ENCODE measurements at regions not wholly inside any gene's neighbourhood (a gene's known extent, or its start where the extent isn't known, plus 50 kb on each side); places are given as distances from the start of the nearest gene placed in this dataset.

- intact Hi-C loops (cut with DNase I), result no loop called here
- no peak for DNase-seq
- TF ChIP-seq CTCF (IDR thresholded peaks at IDR 0.05), result no peak
- H3K27me3 ChIP-seq, result no peaks in the 10 kb centered on the region
- no peaks in the 10 kb centered on the region for H3K36me3 ChIP-seq
- no peak overlapping the region for H3K4me3 ChIP-seq
- H3K9me3 ChIP-seq, result no peaks in the 10 kb centered on the region
- H3K27ac ChIP-seq, result no peak overlapping the region
- no peak overlapping the region for H3K9ac ChIP-seq (ENCODE audit: low read depth in 2 of 2, low read length in 2 of 2)
- H3K4me1 ChIP-seq, result no peaks in the 10 kb centered on the region
Observed at GRCh38 chr15:93432474-93432873, 343.5 kb upstream of the RGMA start.

DNA sequence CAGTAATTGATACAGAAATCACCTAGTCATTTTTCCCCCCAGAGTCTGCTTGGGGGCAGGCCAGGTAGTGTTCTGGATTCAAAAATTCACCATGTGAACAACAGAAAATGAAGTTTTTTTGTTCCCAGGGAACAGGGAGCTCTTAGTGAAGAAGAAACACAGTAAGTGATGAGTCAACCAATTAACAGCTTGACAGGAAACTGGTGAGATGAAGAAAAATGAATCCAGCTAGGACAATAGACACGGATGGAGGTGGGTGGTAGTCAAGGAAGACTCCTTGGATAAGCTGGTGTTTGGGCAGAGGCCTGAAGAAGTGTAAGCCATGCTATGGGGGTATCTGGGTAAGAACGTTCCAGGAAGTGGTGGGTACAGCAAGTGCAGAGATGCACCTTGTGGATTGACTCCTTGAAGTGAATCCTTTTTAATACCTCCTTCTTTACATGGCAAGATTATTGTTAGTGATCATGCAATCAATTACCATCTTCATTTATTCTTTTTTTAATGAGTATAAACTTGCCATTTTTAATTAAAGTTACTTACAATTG, 339.9 kb upstream of the RGMA start:
- Histone ChIP-seq H3K9ac (ENCODE audit: low read depth in 2 of 2, low read length in 2 of 2) (no peak overlapping the region), H3K9me3 (no peaks in the 10 kb centered on the region), H3K27ac (no peak overlapping the region), H3K27me3 (no peaks in the 10 kb centered on the region), H3K4me3 (no peak overlapping the region), H3K4me1 (no peaks in the 10 kb centered on the region), H3K36me3 (no peaks in the 10 kb centered on the region)
- TF ChIP-seq CTCF (IDR thresholded peaks at IDR 0.05), result no peak
- intact Hi-C loops (cut with DNase I), result no loop called here
- DNase-seq, result no peak

DNA sequence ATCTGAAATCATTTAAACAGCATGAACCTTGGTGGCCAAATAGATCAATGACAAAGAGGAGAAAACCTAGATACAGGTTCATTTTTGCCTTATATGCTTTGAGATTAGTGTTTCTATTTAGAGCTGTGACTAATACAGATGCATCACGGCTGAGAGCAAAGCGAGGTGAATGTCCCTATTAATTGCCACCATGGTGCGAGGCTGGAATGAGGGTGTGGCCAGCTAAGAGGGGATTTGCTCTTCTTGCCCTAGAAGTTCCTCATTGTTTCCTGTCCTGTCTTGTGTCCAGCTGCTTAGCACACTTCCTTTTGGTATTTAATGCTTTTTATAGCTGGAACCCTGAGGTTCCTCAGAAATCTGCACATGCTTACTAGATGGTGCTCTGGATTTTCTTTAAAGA, 339.1 kb upstream of the RGMA start:
- intact Hi-C loops (cut with DNase I), result no loop called here
- Histone ChIP-seq H3K36me3 (no peaks in the 10 kb centered on the region), H3K9ac (ENCODE audit: low read depth in 2 of 2, low read length in 2 of 2) (no peak overlapping the region), H3K27ac (no peak overlapping the region), H3K9me3 (no peaks in the 10 kb centered on the region), H3K4me1 (no peaks in the 10 kb centered on the region), H3K4me3 (no peak overlapping the region), H3K27me3 (no peaks in the 10 kb centered on the region)
- no peak for DNase-seq
- TF ChIP-seq CTCF (IDR thresholded peaks at IDR 0.05), result no peak

- no peak for DNase-seq
- H3K4me3 ChIP-seq, result no peak overlapping the region
Observed at GRCh38 chr15:93424131-93424530, 335.1 kb upstream of the RGMA start.

DNA sequence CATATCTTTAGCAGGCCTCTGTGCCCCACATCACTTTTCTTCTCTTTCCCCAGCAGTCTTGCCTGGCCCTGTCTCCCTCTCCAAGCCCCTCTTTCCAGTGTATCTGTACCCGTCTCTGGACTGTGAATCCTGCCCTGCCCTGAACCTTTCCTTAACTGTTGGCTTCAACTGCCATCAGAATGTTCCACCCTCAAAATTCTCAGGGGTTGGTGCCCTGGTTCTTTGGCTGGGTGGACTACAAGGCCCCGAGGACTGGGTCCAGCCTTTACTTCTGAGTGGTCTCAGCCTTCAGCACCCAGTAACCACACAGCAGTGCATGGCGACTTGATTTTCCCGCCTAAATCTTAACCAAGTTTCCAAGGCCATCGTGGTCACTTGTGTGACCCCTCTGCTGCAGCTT, 333.5 kb upstream of the RGMA start:
- TF ChIP-seq CTCF (IDR thresholded peaks at IDR 0.05), result no peak
- Histone ChIP-seq H3K27ac (no peak overlapping the region), H3K36me3 (no peaks in the 10 kb centered on the region), H3K9me3 (no peaks in the 10 kb centered on the region), H3K9ac (ENCODE audit: low read depth in 2 of 2, low read length in 2 of 2) (no peak overlapping the region), H3K27me3 (no peaks in the 10 kb centered on the region), H3K4me1 (no peaks in the 10 kb centered on the region), H3K4me3 (no peak overlapping the region)
- DNase-seq, result no peak
- intact Hi-C loops (cut with DNase I), result no loop called here

More at GRCh38 chr15:93424131-93424530, 335.1 kb upstream of the RGMA start:
- TF ChIP-seq CTCF (IDR thresholded peaks at IDR 0.05), result no peak
- Histone ChIP-seq H3K9me3 (no peaks in the 10 kb centered on the region), H3K27ac (no peak overlapping the region), H3K9ac (ENCODE audit: low read depth in 2 of 2, low read length in 2 of 2) (no peak overlapping the region), H3K36me3 (no peaks in the 10 kb centered on the region), H3K4me1 (no peaks in the 10 kb centered on the region), H3K27me3 (no peaks in the 10 kb centered on the region)
- intact Hi-C loops (cut with DNase I), result no loop called here
